IPS-NIHi7 (cell line): ENCODE measurements at regions not wholly inside any gene's neighbourhood (a gene's known extent, or its start where the extent isn't known, plus 50 kb on each side); places are given as distances from the start of the nearest gene placed in this dataset.

Experiments used
- DNase-seq: peaks from one replicate; pipeline ENCODE4 v3.0.0; 2012; ENCODE audit warnings: mixed read lengths; ENCODE audit errors: extremely low spot score

GRCh38 chr5:123244458-123244857, 155.4 kb downstream of the PRDM6 start:
- DNase-seq = no peak
